Gastrocnemius medialis (tissue), 4 donors: ENCODE measurements at regions not wholly inside any gene's neighbourhood (a gene's known extent, or its start where the extent isn't known, plus 50 kb on each side); places are given as distances from the start of the nearest gene placed in this dataset.

Source experiments
- POLR2A ChIP-seq, 2 donors: fragments of 450-650 bp; IDR thresholded peaks; one replicate each; pipeline ENCODE4 v1.6.1; 2017; ENCODE audit warnings: antibody characterized with exemption in 2 of 2, mild to moderate bottlenecking in 2 of 2, moderate library complexity in 2 of 2
- TF ChIP-seq, protein P1 (sequence below), 5 experiments: fragments of 450-650 bp in 3 of 5; fragments of 200-600 bp in 2 of 5; sonication (generic) in 2 of 5; IDR thresholded peaks in 4 of 5; conservative IDR thresholded peaks in 1 of 5; 1 replicate in 4 of 5; 2 replicates in 1 of 5; pipeline ENCODE4 v1.5.1; 2016 to 2019; ENCODE audit warnings: antibody characterized with exemption in 5 of 5, mild to moderate bottlenecking in 3 of 5, moderate library complexity in 3 of 5

DNA sequence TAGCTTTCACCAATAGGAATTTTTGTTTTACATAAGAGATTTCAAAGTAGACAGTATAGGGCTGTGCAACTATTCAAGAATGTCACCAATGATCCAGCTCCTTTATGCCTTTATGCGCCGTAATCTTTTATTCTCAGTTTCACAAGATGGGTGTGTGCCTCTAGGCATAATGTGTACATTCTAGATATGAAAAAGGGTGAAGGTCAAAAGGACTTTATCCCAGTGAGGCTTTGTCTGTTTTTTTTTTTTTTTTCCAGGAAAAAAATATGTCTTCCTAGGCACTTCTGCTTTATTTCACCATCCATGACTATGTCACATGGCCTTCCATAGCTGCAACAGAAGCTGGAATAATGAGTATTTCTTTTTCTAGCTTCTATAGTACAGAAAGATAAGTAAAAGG lies 142.3 kb upstream of the IGF1 start:
- TF ChIP-seq, protein P1, sequence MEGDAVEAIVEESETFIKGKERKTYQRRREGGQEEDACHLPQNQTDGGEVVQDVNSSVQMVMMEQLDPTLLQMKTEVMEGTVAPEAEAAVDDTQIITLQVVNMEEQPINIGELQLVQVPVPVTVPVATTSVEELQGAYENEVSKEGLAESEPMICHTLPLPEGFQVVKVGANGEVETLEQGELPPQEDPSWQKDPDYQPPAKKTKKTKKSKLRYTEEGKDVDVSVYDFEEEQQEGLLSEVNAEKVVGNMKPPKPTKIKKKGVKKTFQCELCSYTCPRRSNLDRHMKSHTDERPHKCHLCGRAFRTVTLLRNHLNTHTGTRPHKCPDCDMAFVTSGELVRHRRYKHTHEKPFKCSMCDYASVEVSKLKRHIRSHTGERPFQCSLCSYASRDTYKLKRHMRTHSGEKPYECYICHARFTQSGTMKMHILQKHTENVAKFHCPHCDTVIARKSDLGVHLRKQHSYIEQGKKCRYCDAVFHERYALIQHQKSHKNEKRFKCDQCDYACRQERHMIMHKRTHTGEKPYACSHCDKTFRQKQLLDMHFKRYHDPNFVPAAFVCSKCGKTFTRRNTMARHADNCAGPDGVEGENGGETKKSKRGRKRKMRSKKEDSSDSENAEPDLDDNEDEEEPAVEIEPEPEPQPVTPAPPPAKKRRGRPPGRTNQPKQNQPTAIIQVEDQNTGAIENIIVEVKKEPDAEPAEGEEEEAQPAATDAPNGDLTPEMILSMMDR (IDR thresholded peaks at IDR 0.05 in 4 of 5, conservative IDR thresholded peaks at IDR 0.05 in 1 of 5): no peak
- no peak for TF ChIP-seq POLR2A (IDR thresholded peaks at IDR 0.05)
